Mesodermal cell (in vitro differentiated cells): ENCODE measurements at regions not wholly inside any gene's neighbourhood (a gene's known extent, or its start where the extent isn't known, plus 50 kb on each side); places are given as distances from the start of the nearest gene placed in this dataset.
"Not testable (repeated sequence)": the region's sequence is repeated elsewhere in the genome, so short reads cannot be mapped to it uniquely, and the experiment has no call there.

Experiments used
- H3K27ac ChIP-seq: 2 replicates; pipeline ENCODE4 v1.7.0; 2013; ENCODE audit warnings: mild to moderate bottlenecking, low read depth, low read length, moderate library complexity; ENCODE audit not compliant: severe bottlenecking
- H3K36me3 ChIP-seq: 2 replicates; pipeline ENCODE4 v1.7.1; 2013; ENCODE audit warnings: mild to moderate bottlenecking, low read length, moderate library complexity; ENCODE audit not compliant: control insufficient read depth, insufficient read depth
- H3K4me1 ChIP-seq: one replicate; pipeline ENCODE4 v1.7.1; 2013; ENCODE audit warnings: mild to moderate bottlenecking, low read length; ENCODE audit not compliant: insufficient read depth, control insufficient read depth, poor library complexity, severe bottlenecking
- H3K4me3 ChIP-seq: 2 replicates; pipeline ENCODE4 v1.7.0; 2013; ENCODE audit warnings: low read length, control low read depth, mild to moderate bottlenecking; ENCODE audit not compliant: insufficient read depth, poor library complexity, severe bottlenecking; ENCODE audit errors: extremely low read depth
- H3K9me3 ChIP-seq: 2 replicates; pipeline ENCODE4 v1.7.1; 2013; ENCODE audit warnings: mild to moderate bottlenecking, low read length, moderate library complexity; ENCODE audit not compliant: control insufficient read depth
- WGBS, 2 experiments: methylation state at CpG; one replicate each; pipeline ENCODE4 v1.1.5; 2013; ENCODE audit warnings: missing lambda C conversion rate in 2 of 2; ENCODE audit not compliant: insufficient coverage in 2 of 2; 5-methylcytosine and 5-hydroxymethylcytosine counted together

GRCh38 chr16:29157051-29157923 lies 172.4 kb downstream of the LAT start:
- not testable (repeated sequence) for H3K4me3 ChIP-seq, H3K9me3 ChIP-seq, H3K36me3 ChIP-seq
- H3K4me1 ChIP-seq: peaks cover 24% of the 10 kb centered on the region
- 34 to 42% methylated on average over 13 to 16 of the region's 22 CpGs for whole genome bisulfite sequencing, 2 experiments
- H3K27ac ChIP-seq: peak overlapping the region; percentile 95

GRCh38 chr16:29156511-29156910 lies 171.7 kb downstream of the LAT start:
- 38 to 73% methylated on average over 6 to 10 of the region's 11 CpGs for WGBS, 2 experiments
- Histone ChIP-seq H3K36me3 (no peaks in the 10 kb centered on the region), H3K4me1 (peaks cover 24% of the 10 kb centered on the region), H3K4me3 (no peak overlapping the region), H3K27ac (peak overlapping the region; percentile 95), H3K9me3 (no peaks in the 10 kb centered on the region)

GRCh38 chr16:29155866-29156200 lies 171.0 kb downstream of the LAT start:
- not testable (repeated sequence) for H3K9me3 ChIP-seq, H3K36me3 ChIP-seq, H3K27ac ChIP-seq, H3K4me3 ChIP-seq
- WGBS, 2 experiments: 96 to 98% methylated on average over 17 of the region's 17 CpGs
- H3K4me1 ChIP-seq: peaks cover 24% of the 10 kb centered on the region

GRCh38 chr16:29155131-29155865 lies 170.4 kb downstream of the LAT start:
- 94 to 95% methylated on average over 20 of the region's 29 CpGs for WGBS, 2 experiments
- not testable (repeated sequence) for H3K4me3 ChIP-seq, H3K9me3 ChIP-seq, H3K27ac ChIP-seq, H3K36me3 ChIP-seq
- peaks cover 24% of the 10 kb centered on the region for H3K4me1 ChIP-seq

- WGBS, 2 experiments: 90 to 98% methylated on average over 11 to 19 of the region's 20 CpGs
- Histone ChIP-seq H3K27ac (no peak overlapping the region), H3K36me3 (no peaks in the 10 kb centered on the region), H3K4me3 (no peak overlapping the region), H3K9me3 (no peaks in the 10 kb centered on the region), H3K4me1 (peaks cover 24% of the 10 kb centered on the region)
Observed at GRCh38 chr16:29154676-29155121, 169.8 kb downstream of the LAT start.

- WGBS, 2 experiments: 94% methylated on average over 16 to 18 of the region's 18 CpGs
- Histone ChIP-seq H3K4me1 (peaks cover 24% of the 10 kb centered on the region), H3K36me3 (no peaks in the 10 kb centered on the region)
Observed at GRCh38 chr16:29154088-29154487, 169.2 kb downstream of the LAT start.

GRCh38 chr16:29153307-29153706 lies 168.5 kb downstream of the LAT start:
- 92 to 96% methylated on average over 8 to 12 of the region's 15 CpGs for WGBS, 2 experiments
- not testable (repeated sequence) for H3K27ac ChIP-seq, H3K9me3 ChIP-seq, H3K4me3 ChIP-seq, H3K36me3 ChIP-seq
- peaks cover 24% of the 10 kb centered on the region for H3K4me1 ChIP-seq

More at GRCh38 chr16:29154088-29154487, 169.2 kb downstream of the LAT start:
- H3K27ac ChIP-seq: no peak overlapping the region
- H3K4me3 ChIP-seq: no peak overlapping the region
- no peaks in the 10 kb centered on the region for H3K9me3 ChIP-seq

- 90 to 91% methylated on average over 2 to 8 of the region's 12 CpGs for WGBS, 2 experiments
- not testable (repeated sequence) for H3K9me3 ChIP-seq, H3K36me3 ChIP-seq, H3K4me3 ChIP-seq, H3K27ac ChIP-seq
- H3K4me1 ChIP-seq: peaks cover 18% of the 10 kb centered on the region
Observed at GRCh38 chr16:29152544-29153031, 167.7 kb downstream of the LAT start.

- no peak overlapping the region for H3K27ac ChIP-seq
- H3K4me3 ChIP-seq: no peak overlapping the region
- no peaks in the 10 kb centered on the region for H3K9me3 ChIP-seq
- H3K4me1 ChIP-seq: peaks cover 8% of the 10 kb centered on the region
- 94 to 95% methylated on average over 12 of the region's 12 CpGs for WGBS, 2 experiments
- H3K36me3 ChIP-seq: no peaks in the 10 kb centered on the region
Observed at GRCh38 chr16:29151317-29151716, 166.5 kb downstream of the LAT start.

GRCh38 chr16:29149912-29150311 lies 165.1 kb downstream of the LAT start:
- 92 to 100% methylated on average over 9 to 11 of the region's 12 CpGs for WGBS, 2 experiments
- not testable (repeated sequence) for H3K9me3 ChIP-seq, H3K4me3 ChIP-seq, H3K27ac ChIP-seq, H3K4me1 ChIP-seq, H3K36me3 ChIP-seq
